GM18520 (cell line): ENCODE measurements at regions not wholly inside any gene's neighbourhood (a gene's known extent, or its start where the extent isn't known, plus 50 kb on each side); places are given as distances from the start of the nearest gene placed in this dataset.
"Not testable (repeated sequence)": the region's sequence is repeated elsewhere in the genome, so short reads cannot be mapped to it uniquely, and the experiment has no call there.

Experiments
- ATAC-seq: cut with Tn5 transposase; IDR thresholded peaks from one replicate; pipeline ENCODE4 v1.9.1; 2021; ENCODE audit not compliant: unreplicated experiment

GRCh38 chr14:106323970-106324369, 797.6 kb downstream of the TMEM121 start:
- not testable (repeated sequence) for ATAC-seq

GRCh38 chr14:106327234-106327633, 800.9 kb downstream of the TMEM121 start:
- ATAC-seq, result no peak

- ATAC-seq, result not testable (repeated sequence)
Measured at GRCh38 chr14:106327702-106328353, 801.4 kb downstream of the TMEM121 start.

GRCh38 chr14:106329243-106329642, 802.9 kb downstream of the TMEM121 start:
- ATAC-seq, result not testable (repeated sequence)

- ATAC-seq, result not testable (repeated sequence)
Measured at GRCh38 chr14:106329987-106330774, 803.8 kb downstream of the TMEM121 start.

- not testable (repeated sequence) for ATAC-seq
Measured at GRCh38 chr14:106334428-106335109, 808.2 kb downstream of the TMEM121 start.

- ATAC-seq, result not testable (repeated sequence)
Measured at GRCh38 chr14:106335110-106335429, 808.7 kb downstream of the TMEM121 start.

- not testable (repeated sequence) for ATAC-seq
Measured at GRCh38 chr14:106338775-106339174, 812.4 kb downstream of the TMEM121 start.

- not testable (repeated sequence) for ATAC-seq
Measured at GRCh38 chr14:106340658-106341057, 814.3 kb downstream of the TMEM121 start.

- not testable (repeated sequence) for ATAC-seq
Measured at GRCh38 chr14:106341161-106341560, 814.8 kb downstream of the TMEM121 start.

- ATAC-seq, result no peak
Measured at GRCh38 chr14:106343626-106344025, 817.2 kb downstream of the TMEM121 start.

- not testable (repeated sequence) for ATAC-seq
Measured at GRCh38 chr14:106344065-106344614, 817.8 kb downstream of the TMEM121 start.

GRCh38 chr14:106344791-106345479, 818.6 kb downstream of the TMEM121 start:
- not testable (repeated sequence) for ATAC-seq

GRCh38 chr14:106346084-106346483, 819.7 kb downstream of the TMEM121 start:
- no peak for ATAC-seq

GRCh38 chr14:106346534-106347290, 820.3 kb downstream of the TMEM121 start:
- ATAC-seq, result no peak

- no peak for ATAC-seq
Measured at GRCh38 chr14:106347291-106347778, 821.0 kb downstream of the TMEM121 start.

- ATAC-seq, result no peak
Measured at GRCh38 chr14:106347890-106348755, 821.7 kb downstream of the TMEM121 start.

- not testable (repeated sequence) for ATAC-seq
Measured at GRCh38 chr14:106348873-106349540, 822.6 kb downstream of the TMEM121 start.
